Stimulated activated CD4-positive, alpha-beta T cell treated with anti-CD3 and anti-CD28 coated beads, Interleukin-2, amount 100 ng/mL, for 24 hours (primary cell): ENCODE measurements at regions not wholly inside any gene's neighbourhood (a gene's known extent, or its start where the extent isn't known, plus 50 kb on each side); places are given as distances from the start of the nearest gene placed in this dataset.

Experiments
- DNase-seq, 2 donors: peaks; one replicate each; pipeline ENCODE4 v3.0.0-alpha.2; 2020

GRCh38 chr13:105403086-105403485 lies 1132.4 kb downstream of the EFNB2 start:
- no peak for DNase-seq

GRCh38 chr13:105395041-105395440 lies 1140.4 kb downstream of the EFNB2 start:
- DNase-seq = no peak

- DNase-seq = no peak
Observed at GRCh38 chr13:105389373-105389772, 1146.1 kb downstream of the EFNB2 start.

GRCh38 chr13:105377452-105377851 lies 1158.0 kb downstream of the EFNB2 start:
- DNase-seq = no peak

- no peak for DNase-seq
Observed at GRCh38 chr13:105370011-105370650, 1165.3 kb downstream of the EFNB2 start.

- no peak for DNase-seq
Observed at GRCh38 chr13:105368781-105369180, 1166.7 kb downstream of the EFNB2 start.

- no peak for DNase-seq
Observed at GRCh38 chr13:105365831-105366230, 1169.6 kb downstream of the EFNB2 start.

GRCh38 chr13:105365021-105365550 lies 1170.4 kb downstream of the EFNB2 start:
- no peak for DNase-seq

GRCh38 chr13:105364191-105364590 lies 1171.3 kb downstream of the EFNB2 start:
- DNase-seq = no peak

GRCh38 chr13:105363261-105364190 lies 1171.9 kb downstream of the EFNB2 start:
- no peak for DNase-seq

- DNase-seq = no peak
Observed at GRCh38 chr13:105353654-105354053, 1181.8 kb downstream of the EFNB2 start.

GRCh38 chr13:105349082-105349723 lies 1186.3 kb downstream of the EFNB2 start:
- no peak for DNase-seq

GRCh38 chr13:105346141-105346775 lies 1189.2 kb downstream of the EFNB2 start:
- DNase-seq = no peak

- DNase-seq = no peak
Observed at GRCh38 chr13:105345730-105346129, 1189.7 kb downstream of the EFNB2 start.

GRCh38 chr13:105345131-105345530 lies 1190.3 kb downstream of the EFNB2 start:
- DNase-seq = no peak

GRCh38 chr13:105343134-105343806 lies 1192.2 kb downstream of the EFNB2 start:
- no peak for DNase-seq

- no peak for DNase-seq
Observed at GRCh38 chr13:105342281-105342820, 1193.1 kb downstream of the EFNB2 start.

GRCh38 chr13:105341758-105342157 lies 1193.7 kb downstream of the EFNB2 start:
- no peak for DNase-seq

GRCh38 chr13:105341256-105341655 lies 1194.2 kb downstream of the EFNB2 start:
- no peak for DNase-seq

GRCh38 chr13:105340061-105340606 lies 1195.3 kb downstream of the EFNB2 start:
- DNase-seq = no peak

GRCh38 chr13:105338773-105339172 lies 1196.7 kb downstream of the EFNB2 start:
- DNase-seq = no peak

- no peak for DNase-seq
Observed at GRCh38 chr13:105338006-105338405, 1197.5 kb downstream of the EFNB2 start.
